HUES6 (cell line): ENCODE measurements at regions not wholly inside any gene's neighbourhood (a gene's known extent, or its start where the extent isn't known, plus 50 kb on each side); places are given as distances from the start of the nearest gene placed in this dataset.
"Not testable (repeated sequence)": the region's sequence is repeated elsewhere in the genome, so short reads cannot be mapped to it uniquely, and the experiment has no call there.

Experiments
- H3K27ac ChIP-seq: 2 replicates; pipeline ENCODE4 v1.7.0; 2013; ENCODE audit warnings: low read depth, mild to moderate bottlenecking, low read length, inconsistent platforms
- H3K27me3 ChIP-seq: 2 replicates; pipeline ENCODE4 v1.6.1; 2013; ENCODE audit warnings: low read length; ENCODE audit not compliant: control insufficient read depth, insufficient read depth
- H3K36me3 ChIP-seq: 2 replicates; pipeline ENCODE4 v1.6.1; 2013; ENCODE audit warnings: low read length; ENCODE audit not compliant: control insufficient read depth, insufficient read depth
- H3K4me1 ChIP-seq: 2 replicates; pipeline ENCODE4 v1.6.1; 2013; ENCODE audit warnings: low read length; ENCODE audit not compliant: control insufficient read depth, insufficient read depth
- H3K4me3 ChIP-seq: 2 replicates; pipeline ENCODE4 v1.5.1; 2013; ENCODE audit warnings: low read depth, low read length
- H3K9ac ChIP-seq: one replicate; pipeline ENCODE4 v1.6.1; 2013; ENCODE audit warnings: mild to moderate bottlenecking, low read length
- H3K9me3 ChIP-seq: 2 replicates; pipeline ENCODE4 v1.6.1; 2013; ENCODE audit warnings: low read depth, low read length; ENCODE audit not compliant: control insufficient read depth, insufficient read depth

DNA sequence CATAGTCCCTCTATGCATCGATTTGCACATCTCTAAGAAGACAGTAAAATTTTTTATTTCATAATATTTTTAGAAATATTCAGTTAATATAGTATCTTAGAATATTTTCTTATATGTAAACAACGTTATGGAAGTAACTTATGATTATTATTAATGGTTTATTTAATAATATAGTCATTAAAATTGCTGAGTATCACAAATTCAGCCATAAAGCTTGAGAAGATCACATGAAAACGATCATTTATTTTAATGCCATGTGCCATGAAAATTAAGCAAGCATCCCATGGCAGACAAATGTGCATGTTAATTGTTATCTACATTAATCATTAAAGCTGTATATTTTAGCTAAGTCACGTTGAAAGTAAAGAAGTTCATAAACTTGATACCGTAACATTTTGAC lies 907.1 kb downstream of the KCNT2 start:
- H3K27ac ChIP-seq: no peak overlapping the region
- H3K36me3 ChIP-seq: no peaks in the 10 kb centered on the region

DNA sequence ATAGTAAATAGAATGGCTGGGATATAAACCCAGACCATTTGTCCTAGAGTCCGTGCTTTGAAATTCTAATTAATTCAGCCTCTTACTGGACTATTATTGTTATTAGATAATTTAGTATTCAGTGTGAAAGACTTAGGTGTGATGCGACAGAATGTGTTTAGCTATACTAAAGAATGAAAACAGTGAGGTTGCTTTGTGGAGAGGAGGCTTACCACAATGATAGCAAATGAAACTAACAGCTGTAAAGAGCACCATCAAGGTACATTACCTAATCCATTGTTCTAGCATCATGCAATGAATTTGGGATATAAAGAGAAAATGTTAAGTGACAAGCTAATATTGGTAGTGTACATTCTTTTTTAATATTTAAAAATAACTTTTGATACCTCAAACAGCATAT lies 911.1 kb downstream of the KCNT2 start:
- Histone ChIP-seq H3K27ac (no peak overlapping the region), H3K4me3 (no peak overlapping the region), H3K36me3 (no peaks in the 10 kb centered on the region), H3K4me1 (no peaks in the 10 kb centered on the region), H3K27me3 (no peaks in the 10 kb centered on the region), H3K9me3 (no peaks in the 10 kb centered on the region), H3K9ac (no peak overlapping the region)

More for the DNA sequence above, 907.1 kb downstream of the KCNT2 start:
- no peak overlapping the region for H3K4me3 ChIP-seq
- H3K9ac ChIP-seq: no peak overlapping the region
- H3K27me3 ChIP-seq: no peaks in the 10 kb centered on the region
- no peaks in the 10 kb centered on the region for H3K9me3 ChIP-seq
- H3K4me1 ChIP-seq: no peaks in the 10 kb centered on the region

DNA sequence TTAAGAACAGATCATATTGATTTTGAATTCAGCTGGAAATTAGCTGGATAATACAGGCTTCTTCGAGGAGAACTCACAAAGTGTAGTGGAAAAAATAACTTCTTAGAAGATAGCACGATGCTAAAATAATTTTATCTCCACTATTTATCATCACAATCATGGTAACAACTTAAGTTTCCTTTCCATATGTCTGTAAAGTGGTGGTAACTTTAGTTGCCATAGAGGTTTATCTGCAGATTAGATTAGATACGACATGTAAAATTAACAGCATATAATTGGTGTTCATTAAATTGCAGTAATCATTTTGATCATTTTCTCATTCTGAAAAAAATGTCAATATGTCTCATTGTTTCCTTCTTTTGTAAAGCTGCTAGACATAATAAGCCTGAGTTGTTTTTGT lies 921.5 kb downstream of the KCNT2 start:
- Histone ChIP-seq H3K4me3 (no peak overlapping the region), H3K9me3 (no peaks in the 10 kb centered on the region), H3K9ac (no peak overlapping the region), H3K27me3 (no peaks in the 10 kb centered on the region), H3K27ac (no peak overlapping the region), H3K4me1 (no peaks in the 10 kb centered on the region), H3K36me3 (no peaks in the 10 kb centered on the region)

DNA sequence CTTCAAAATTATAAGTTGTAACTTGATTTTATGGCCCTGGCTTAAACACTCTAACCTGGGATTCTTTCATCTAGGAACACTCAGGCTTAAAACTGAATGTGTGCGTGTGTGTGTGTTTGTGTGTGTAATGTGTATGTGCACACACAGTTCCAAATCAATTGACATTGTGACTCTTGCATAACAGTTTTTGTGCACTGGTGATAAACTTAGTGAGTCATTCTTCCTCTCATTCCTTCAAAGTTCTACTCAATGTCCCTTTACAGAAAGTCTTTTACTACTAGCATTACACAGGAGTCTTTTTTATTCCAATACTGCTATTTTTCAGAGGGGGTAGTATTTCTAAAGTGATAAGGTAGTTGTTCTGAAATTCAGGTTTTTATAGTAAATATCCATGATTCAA lies 943.6 kb downstream of the KCNT2 start:
- Histone ChIP-seq H3K36me3 (no peaks in the 10 kb centered on the region), H3K9ac (no peak overlapping the region), H3K4me1 (no peaks in the 10 kb centered on the region), H3K27ac (no peak overlapping the region), H3K9me3 (no peaks in the 10 kb centered on the region; the same call in 1 of the 2 replicates), H3K4me3 (no peak overlapping the region), H3K27me3 (no peaks in the 10 kb centered on the region)

DNA sequence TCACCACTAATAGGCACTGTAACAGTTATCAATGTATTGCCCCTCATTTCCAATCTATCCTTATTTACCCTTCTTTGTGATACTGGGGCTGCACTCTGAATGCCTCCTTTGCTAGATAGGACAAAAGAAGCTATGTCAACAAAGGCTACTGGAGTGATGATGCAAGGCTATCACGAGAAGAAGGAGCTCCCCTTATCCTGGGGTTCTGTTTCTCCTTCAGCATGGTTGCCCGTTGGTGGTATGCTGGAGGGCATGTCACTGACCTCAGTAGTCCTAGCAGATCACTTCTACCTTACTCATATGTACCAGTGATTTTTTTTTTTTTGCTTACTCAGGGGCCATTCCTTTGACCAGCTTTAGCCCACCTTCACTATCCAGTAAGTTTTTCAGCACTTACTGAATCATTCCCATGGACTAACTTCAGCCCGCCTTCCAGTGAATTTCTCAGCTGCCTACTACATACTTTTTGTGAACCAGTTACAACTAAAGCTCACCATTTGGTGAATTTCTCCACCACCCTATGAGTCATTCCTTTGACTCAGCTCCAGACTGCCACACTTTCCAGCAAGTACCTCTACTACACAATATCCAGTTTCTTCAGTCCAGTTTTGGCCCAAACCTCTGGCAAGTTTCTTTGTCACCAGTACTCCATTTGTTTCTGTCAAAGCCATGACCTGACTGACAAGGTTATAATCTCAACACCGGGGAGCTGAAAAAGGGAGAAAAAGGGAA lies 944.5 kb downstream of the KCNT2 start:
- H3K27ac ChIP-seq: no peak overlapping the region
- H3K4me1 ChIP-seq: no peaks in the 10 kb centered on the region
- H3K9me3 ChIP-seq: no peaks in the 10 kb centered on the region; the same call in 1 of the 2 replicates
- no peak overlapping the region for H3K9ac ChIP-seq
- no peaks in the 10 kb centered on the region for H3K27me3 ChIP-seq
- H3K4me3 ChIP-seq: no peak overlapping the region
- H3K36me3 ChIP-seq: no peaks in the 10 kb centered on the region

DNA sequence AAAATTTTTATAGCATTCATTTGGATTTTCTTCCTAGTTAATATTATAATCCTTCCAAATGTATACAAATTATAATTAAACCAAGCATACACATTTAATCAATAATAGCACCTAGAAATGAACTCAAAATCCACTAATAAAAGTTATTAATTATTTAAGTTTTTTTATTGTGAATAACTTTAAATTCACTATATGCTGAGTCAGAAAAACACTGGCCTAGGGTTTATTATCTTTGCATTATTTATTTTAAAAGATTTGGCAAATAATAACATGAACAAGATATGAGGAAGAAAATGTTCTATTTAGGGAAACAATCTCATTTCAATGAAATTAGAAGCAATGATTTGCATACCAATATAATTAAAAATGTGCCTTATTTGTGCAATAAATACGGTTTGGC lies 951.5 kb downstream of the KCNT2 start:
- Histone ChIP-seq H3K36me3 (no peaks in the 10 kb centered on the region), H3K9ac (no peak overlapping the region), H3K27ac (no peak overlapping the region), H3K4me3 (no peak overlapping the region), H3K9me3 (no peaks in the 10 kb centered on the region; the same call in 1 of the 2 replicates), H3K4me1 (no peaks in the 10 kb centered on the region), H3K27me3 (no peaks in the 10 kb centered on the region)

DNA sequence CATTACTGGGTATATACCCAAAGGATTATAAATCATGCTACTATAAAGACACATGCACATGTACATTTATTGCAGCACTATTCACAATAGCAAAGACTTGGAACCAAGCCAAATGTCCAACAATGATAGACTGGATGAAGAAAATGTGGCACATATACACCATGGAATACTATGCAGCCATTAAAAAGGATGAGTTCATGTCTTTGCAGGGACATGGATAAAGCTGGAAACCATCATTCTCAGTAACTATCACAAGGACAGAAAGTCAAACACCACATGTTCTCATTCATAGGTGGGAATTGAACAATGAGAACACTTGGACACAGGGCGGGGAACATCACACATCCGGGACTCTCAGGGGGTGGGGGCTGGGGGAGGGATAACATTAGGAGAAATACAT lies 959.4 kb downstream of the KCNT2 start:
- not testable (repeated sequence) for H3K4me1 ChIP-seq, H3K9ac ChIP-seq, H3K9me3 ChIP-seq, H3K27ac ChIP-seq, H3K4me3 ChIP-seq, H3K27me3 ChIP-seq, H3K36me3 ChIP-seq

DNA sequence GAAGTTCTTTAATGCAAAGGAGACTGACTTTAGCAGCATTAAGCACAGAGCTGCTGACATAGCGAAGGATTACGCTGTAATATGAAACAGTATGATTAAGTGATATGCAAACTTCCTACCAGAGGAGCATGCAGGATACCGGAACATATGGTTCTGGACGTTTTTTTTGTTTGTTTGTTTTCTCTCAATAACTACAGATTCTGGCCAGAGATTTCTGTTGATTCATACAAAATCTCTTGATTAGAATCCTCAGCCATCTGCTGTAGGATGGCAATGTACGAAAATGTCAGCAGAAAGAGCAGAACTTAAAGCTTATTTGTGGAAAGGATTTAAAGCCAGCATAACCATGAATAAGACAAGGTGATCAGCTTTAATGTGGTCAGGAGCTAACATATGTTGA lies 970.7 kb downstream of the KCNT2 start:
- H3K4me1 ChIP-seq: no peaks in the 10 kb centered on the region
- no peaks in the 10 kb centered on the region for H3K36me3 ChIP-seq
- H3K27me3 ChIP-seq: no peaks in the 10 kb centered on the region
- no peak overlapping the region for H3K27ac ChIP-seq
- no peak overlapping the region for H3K9ac ChIP-seq
- no peaks in the 10 kb centered on the region for H3K9me3 ChIP-seq
- H3K4me3 ChIP-seq: no peak overlapping the region

DNA sequence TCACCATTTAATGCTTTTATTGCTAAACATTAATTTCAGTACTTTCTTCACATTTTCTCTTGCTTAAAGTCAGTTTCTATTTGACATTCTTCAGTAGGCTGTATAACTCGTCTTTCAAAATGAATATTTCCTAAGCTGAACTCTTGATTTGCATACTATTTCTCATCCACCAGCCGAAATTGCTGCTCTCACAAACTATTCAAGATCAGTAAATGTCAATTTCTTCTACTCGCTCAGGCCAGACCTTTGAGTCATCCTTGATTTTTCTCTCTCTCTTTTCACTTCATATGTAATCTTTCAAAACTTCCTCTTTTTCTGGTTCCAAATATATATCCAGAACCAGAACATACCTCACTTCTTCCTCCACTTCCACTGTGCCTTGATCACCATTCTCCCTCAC lies 990.0 kb downstream of the KCNT2 start:
- H3K4me1 ChIP-seq: no peaks in the 10 kb centered on the region
- no peaks in the 10 kb centered on the region; the same call in 1 of the 2 replicates for H3K9me3 ChIP-seq
- H3K4me3 ChIP-seq: no peak overlapping the region
- H3K36me3 ChIP-seq: no peaks in the 10 kb centered on the region
- H3K27me3 ChIP-seq: no peaks in the 10 kb centered on the region
- H3K27ac ChIP-seq: no peak overlapping the region
- H3K9ac ChIP-seq: no peak overlapping the region

DNA sequence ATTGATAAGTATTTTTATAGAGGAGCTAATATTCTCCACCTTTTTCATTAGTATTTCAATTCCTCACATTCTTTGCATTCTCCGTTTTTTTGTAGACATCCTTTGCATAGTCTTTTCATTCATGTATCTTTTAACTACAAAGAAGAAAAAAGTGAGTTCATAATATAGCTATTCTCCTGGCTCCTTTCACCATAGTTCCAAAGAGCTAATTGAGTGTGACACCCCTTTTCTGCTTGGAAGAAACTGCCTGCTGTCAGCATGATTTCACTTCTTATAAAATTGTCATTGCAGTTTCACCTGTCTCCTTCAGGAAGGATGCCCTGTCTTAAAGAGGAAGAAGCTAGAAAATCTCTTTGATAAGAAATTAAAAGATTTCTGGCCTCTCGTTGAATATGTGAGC lies 991.1 kb downstream of the KCNT2 start:
- Histone ChIP-seq H3K27me3 (no peaks in the 10 kb centered on the region), H3K4me3 (no peak overlapping the region), H3K27ac (no peak overlapping the region), H3K36me3 (no peaks in the 10 kb centered on the region), H3K9me3 (no peaks in the 10 kb centered on the region), H3K4me1 (no peaks in the 10 kb centered on the region), H3K9ac (no peak overlapping the region)

DNA sequence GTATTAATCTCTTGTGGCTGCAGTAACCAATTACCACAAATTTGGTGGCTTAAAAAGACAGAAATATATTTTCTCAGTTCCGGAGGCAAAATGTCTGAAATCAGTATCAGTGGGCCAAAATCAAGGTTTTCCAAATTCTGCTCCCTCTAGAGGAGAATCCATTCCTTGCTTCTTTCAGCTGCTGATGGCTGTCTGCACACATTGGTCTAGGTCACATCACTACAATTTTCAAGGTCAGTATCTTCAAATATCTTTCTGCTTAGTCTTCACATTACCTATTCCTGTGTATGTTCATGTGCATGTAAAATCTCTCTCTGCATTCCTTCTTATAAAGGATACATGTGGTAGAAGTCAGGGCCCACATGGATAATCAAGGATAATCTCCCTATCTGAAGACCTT lies 999.4 kb downstream of the KCNT2 start:
- no peak overlapping the region for H3K9ac ChIP-seq

More for the DNA sequence above, 999.4 kb downstream of the KCNT2 start:
- Histone ChIP-seq H3K27me3 (no peaks in the 10 kb centered on the region), H3K9me3 (no peaks in the 10 kb centered on the region), H3K36me3 (no peaks in the 10 kb centered on the region), H3K4me3 (no peak overlapping the region), H3K27ac (no peak overlapping the region), H3K4me1 (peaks cover 6% of the 10 kb centered on the region)
